Bronchial epithelial cell (primary cell): ENCODE measurements at regions not wholly inside any gene's neighbourhood (a gene's known extent, or its start where the extent isn't known, plus 50 kb on each side); places are given as distances from the start of the nearest gene placed in this dataset.

Source experiments
- DNase-seq: peaks from one replicate; pipeline ENCODE4 v3.0.0-alpha.2; 2010; ENCODE audit warnings: low read depth
- FAIRE-seq: peaks from 2 replicates; lab custom pipeline; 2011; peaks lifted over from hg19 to GRCh38; lab: Jason Lieb, UNC
- H3K27me3 ChIP-seq: 2 replicates; pipeline ENCODE4 v1.5.1; 2011; ENCODE audit warnings: low read length; ENCODE audit not compliant: control insufficient read depth, insufficient read depth
- H3K36me3 ChIP-seq: 2 replicates; pipeline ENCODE4 v1.5.1; 2011; ENCODE audit warnings: low read length; ENCODE audit not compliant: control insufficient read depth, insufficient read depth
- H3K4me3 ChIP-seq: 2 replicates; pipeline ENCODE4 v1.5.1; 2011; ENCODE audit warnings: mild to moderate bottlenecking, low read depth, low read length, control low read depth
- CTCF ChIP-seq: IDR thresholded peaks from 2 replicates; pipeline ENCODE4 v1.5.1; 2011; ENCODE audit warnings: mild to moderate bottlenecking, moderate library complexity, low read length, control low read depth, inconsistent platforms; ENCODE audit not compliant: insufficient read depth, severe bottlenecking

DNA sequence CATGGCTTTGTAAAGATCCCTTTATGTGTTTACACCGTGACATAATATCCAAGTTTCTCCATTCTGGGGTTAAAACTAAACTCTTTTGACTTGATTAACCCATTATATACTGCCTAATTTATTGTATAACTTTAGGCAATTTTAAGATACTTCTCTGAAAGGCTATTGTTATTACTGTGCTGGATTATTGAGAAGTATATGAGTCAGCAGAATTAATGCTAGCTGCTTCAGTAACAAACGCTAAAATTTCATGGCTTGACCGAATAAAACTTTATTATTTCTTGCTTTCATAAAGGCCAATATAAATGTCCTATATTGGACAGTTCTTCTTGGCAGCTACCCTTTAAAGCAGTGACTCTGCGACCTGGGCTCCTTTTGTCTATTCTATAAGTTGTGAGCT, 853.9 kb downstream of the SORCS3 start:
- no peak for TF ChIP-seq CTCF
- FAIRE-seq (no peak), DNase-seq (no peak)
- no peaks in the 10 kb centered on the region for H3K27me3 ChIP-seq
- no peak overlapping the region for H3K4me3 ChIP-seq
- H3K36me3 ChIP-seq, result no peaks in the 10 kb centered on the region

- no peak overlapping the region for H3K4me3 ChIP-seq
- H3K27me3 ChIP-seq, result no peaks in the 10 kb centered on the region
- H3K36me3 ChIP-seq, result no peaks in the 10 kb centered on the region
- no peak for TF ChIP-seq CTCF
- DNase-seq, result no peak
- no peak for FAIRE-seq
These were observed 853.2 kb downstream of the SORCS3 start for GRCh38 chr10:105494303-105494702.

DNA sequence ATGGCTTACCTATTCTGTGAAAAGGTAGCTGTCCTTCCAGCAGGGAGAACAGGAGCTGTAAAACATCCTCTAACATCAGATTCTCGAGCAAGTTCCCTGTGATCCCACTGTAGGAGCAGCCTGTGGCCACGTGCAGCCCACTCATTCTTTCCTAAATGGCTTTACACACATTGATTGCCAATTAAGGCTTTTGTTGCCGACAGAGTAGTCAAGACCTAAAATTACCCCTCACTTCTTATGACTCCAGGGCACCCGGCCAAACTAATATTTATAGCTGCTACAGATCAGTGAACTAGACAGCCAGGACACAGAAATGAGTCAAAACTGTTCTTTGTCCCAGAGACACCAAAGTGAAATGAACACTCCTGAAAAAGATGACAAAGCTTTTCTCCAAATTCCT, 832.1 kb downstream of the SORCS3 start:
- no peaks in the 10 kb centered on the region for H3K36me3 ChIP-seq
- H3K27me3 ChIP-seq, result no peaks in the 10 kb centered on the region
- no peak for FAIRE-seq
- H3K4me3 ChIP-seq, result no peak overlapping the region
- no peak for DNase-seq
- no peak for TF ChIP-seq CTCF

DNA sequence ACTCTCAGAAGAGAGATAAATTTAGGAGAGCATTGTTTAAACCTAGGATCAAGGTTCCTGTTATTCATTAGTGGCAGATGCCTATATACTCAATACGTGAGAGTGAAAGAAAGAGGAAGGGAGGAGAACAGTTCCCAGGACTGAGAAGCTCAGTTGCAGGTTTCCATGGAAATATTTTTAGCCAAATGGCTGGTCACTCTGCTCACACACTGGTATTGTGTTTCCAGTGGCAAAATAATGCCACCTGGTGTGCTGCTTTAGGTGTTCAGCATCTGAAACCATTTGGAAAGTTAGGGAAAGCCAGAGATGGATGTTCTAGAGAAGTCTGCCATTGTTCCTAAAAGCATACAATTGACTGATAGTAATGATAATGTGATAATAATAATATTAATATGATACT, 827.7 kb downstream of the SORCS3 start:
- TF ChIP-seq CTCF, result no peak
- FAIRE-seq (no peak), DNase-seq (no peak)
- H3K27me3 ChIP-seq, result no peaks in the 10 kb centered on the region
- no peaks in the 10 kb centered on the region for H3K36me3 ChIP-seq
- H3K4me3 ChIP-seq, result no peak overlapping the region

GRCh38 chr10:105466521-105466920, 825.4 kb downstream of the SORCS3 start:
- Histone ChIP-seq H3K4me3 (no peak overlapping the region), H3K36me3 (no peaks in the 10 kb centered on the region), H3K27me3 (no peaks in the 10 kb centered on the region)
- no peak for FAIRE-seq
- no peak for DNase-seq
- TF ChIP-seq CTCF, result no peak

DNA sequence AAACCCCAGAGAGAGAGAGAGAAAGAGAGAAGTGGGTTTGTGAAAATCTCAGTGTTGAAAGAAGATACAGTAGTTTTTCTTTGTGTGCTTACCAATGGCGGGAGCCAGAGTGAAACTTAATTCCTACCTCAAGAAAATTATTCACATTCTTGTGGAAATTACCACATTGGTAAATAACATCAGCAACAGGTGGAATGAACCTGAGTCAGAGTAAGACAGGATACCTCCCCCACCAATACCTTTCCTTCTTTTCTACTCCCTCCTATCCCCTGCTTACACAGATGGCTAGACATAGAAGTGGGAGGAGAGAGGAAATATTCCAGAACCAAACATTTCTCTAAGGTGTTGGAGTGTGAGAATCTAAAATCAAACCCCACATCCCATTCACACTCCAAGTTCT, 793.9 kb downstream of the SORCS3 start:
- no peak for TF ChIP-seq CTCF
- no peak overlapping the region for H3K4me3 ChIP-seq
- no peak for FAIRE-seq
- H3K27me3 ChIP-seq, result no peaks in the 10 kb centered on the region
- no peaks in the 10 kb centered on the region for H3K36me3 ChIP-seq
- DNase-seq, result no peak
